Uterus (tissue), 3 donors: ENCODE measurements at regions not wholly inside any gene's neighbourhood (a gene's known extent, or its start where the extent isn't known, plus 50 kb on each side); places are given as distances from the start of the nearest gene placed in this dataset.

Experiments
- DNase-seq, 2 donors: peaks; one replicate each; pipeline ENCODE4 v3.0.0-alpha.2; 2019 to 2020
- H3K27ac ChIP-seq, 2 donors: fragments of 200-600 bp; sonication (generic); 1 replicate in 1 of 2; 2 replicates in 1 of 2; pipeline ENCODE4 v1.5.1; 2016 to 2018
- H3K27me3 ChIP-seq, 2 donors: fragments of 200-600 bp; sonication (generic); one replicate each; pipeline ENCODE4 v1.5.1; 2018 to 2019; ENCODE audit warnings: control low read depth in 1 of 2
- H3K36me3 ChIP-seq, 2 donors: fragments of 200-600 bp; sonication (generic); one replicate each; pipeline ENCODE4 v1.5.1; 2019; ENCODE audit warnings: control low read depth in 1 of 2
- H3K4me1 ChIP-seq, 2 donors: fragments of 200-600 bp; sonication (generic); one replicate each; pipeline ENCODE4 v1.5.1; 2018 to 2019; ENCODE audit warnings: control low read depth in 1 of 2
- H3K4me3 ChIP-seq, 2 donors: fragments of 200-600 bp; sonication (generic); 1 replicate in 1 of 2; 2 replicates in 1 of 2; pipeline ENCODE4 v1.5.1; 2018 to 2019; ENCODE audit warnings: mild to moderate bottlenecking in 1 of 2
- H3K9me3 ChIP-seq, 2 donors: fragments of 200-600 bp; sonication (generic); one replicate each; pipeline ENCODE4 v1.5.1; 2019; ENCODE audit warnings: control low read depth in 1 of 2
- CTCF ChIP-seq, 4 experiments: fragments of 200-600 bp in 2 of 4; fragments of 450-650 bp in 2 of 4; sonication (generic) in 2 of 4; IDR thresholded peaks; one replicate each; pipeline ENCODE4 v1.5.1; 2016 to 2019; ENCODE audit warnings: antibody characterized with exemption in 4 of 4, mild to moderate bottlenecking in 2 of 4, moderate library complexity in 1 of 4
- POLR2A ChIP-seq, 2 donors: fragments of 450-650 bp; IDR thresholded peaks; one replicate each; pipeline ENCODE4 v1.6.1; 2016; ENCODE audit warnings: antibody characterized with exemption in 2 of 2, mild to moderate bottlenecking in 1 of 2, moderate library complexity in 1 of 2
- intact Hi-C: fragments of 100-400 bp; cut with DNase I; formaldehyde crosslinking; loops from one replicate; pipeline ENCODE4 v1.15.1; 2023; ENCODE audit warnings: low total_unique reads
- donor health status: DM: yes; HTN: yes; CAD: no.

GRCh38 chr15:49758456-49758855, 137.6 kb downstream of the DTWD1 start:
- no peaks in the 10 kb centered on the region for H3K27me3 ChIP-seq
- intact Hi-C loops: no loop called here
- no peak overlapping the region for H3K4me3 ChIP-seq
- no peak for TF ChIP-seq CTCF (IDR thresholded peaks at IDR 0.05)
- TF ChIP-seq POLR2A (IDR thresholded peaks at IDR 0.05): no peak
- no peak for DNase-seq
- peaks cover 0 to 15% of the 10 kb centered on the region in 2 donors for H3K9me3 ChIP-seq
- H3K4me1 ChIP-seq: no peaks in the 10 kb centered on the region
- no peak overlapping the region for H3K27ac ChIP-seq
- H3K36me3 ChIP-seq: no peaks in the 10 kb centered on the region

- H3K9me3 ChIP-seq: peaks cover 0 to 15% of the 10 kb centered on the region in 2 donors
- TF ChIP-seq CTCF (IDR thresholded peaks at IDR 0.05) (no peak), POLR2A (IDR thresholded peaks at IDR 0.05) (no peak)
- intact Hi-C loops: no loop called here
- H3K4me3 ChIP-seq: no peak overlapping the region
- no peaks in the 10 kb centered on the region for H3K27me3 ChIP-seq
- no peaks in the 10 kb centered on the region for H3K36me3 ChIP-seq
- no peaks in the 10 kb centered on the region for H3K4me1 ChIP-seq
- DNase-seq: no peak
- H3K27ac ChIP-seq: no peak overlapping the region
Observed at GRCh38 chr15:49758856-49759255, 138.0 kb downstream of the DTWD1 start.

GRCh38 chr15:49760749-49761148, 139.9 kb downstream of the DTWD1 start:
- Histone ChIP-seq H3K36me3 (no peaks in the 10 kb centered on the region), H3K9me3 (peaks cover 0 to 24% of the 10 kb centered on the region in 2 donors), H3K4me3 (no peak overlapping the region), H3K27ac (no peak overlapping the region), H3K27me3 (no peaks in the 10 kb centered on the region), H3K4me1 (no peaks in the 10 kb centered on the region)
- DNase-seq: no peak
- TF ChIP-seq POLR2A (IDR thresholded peaks at IDR 0.05): no peak
- no peak for TF ChIP-seq CTCF (IDR thresholded peaks at IDR 0.05)
- intact Hi-C loops: no loop called here

GRCh38 chr15:49769225-49769624, 148.4 kb downstream of the DTWD1 start:
- H3K27ac ChIP-seq: peak overlapping the region; percentile 54 to 70
- no peaks in the 10 kb centered on the region for H3K36me3 ChIP-seq

GRCh38 chr15:49789436-49789835, 168.6 kb downstream of the DTWD1 start:
- DNase-seq: no peak
- Histone ChIP-seq H3K36me3 (no peaks in the 10 kb centered on the region), H3K9me3 (no peaks in the 10 kb centered on the region), H3K4me3 (no peak overlapping the region), H3K27ac (no peak overlapping the region), H3K4me1 (no peaks in the 10 kb centered on the region), H3K27me3 (no peaks in the 10 kb centered on the region)
- intact Hi-C loops: no loop called here
- TF ChIP-seq CTCF (IDR thresholded peaks at IDR 0.05) (no peak), POLR2A (IDR thresholded peaks at IDR 0.05) (no peak)

More at GRCh38 chr15:49769225-49769624, 148.4 kb downstream of the DTWD1 start:
- intact Hi-C loops: no loop called here
- TF ChIP-seq POLR2A (IDR thresholded peaks at IDR 0.05) (no peak), CTCF (IDR thresholded peaks at IDR 0.05) (no peak)
- H3K4me1 ChIP-seq: peaks cover 0 to 3% of the 10 kb centered on the region in 2 donors
- no peak overlapping the region for H3K4me3 ChIP-seq
- DNase-seq: peak; percentile 33 to 59
- H3K9me3 ChIP-seq: peaks cover 0 to 8% of the 10 kb centered on the region in 2 donors
- H3K27me3 ChIP-seq: no peaks in the 10 kb centered on the region
